ENCODE measurements at regions not wholly inside any gene's neighbourhood (a gene's known extent, or its start where the extent isn't known, plus 50 kb on each side); places are given as distances from the start of the nearest gene placed in this dataset.

DNA sequence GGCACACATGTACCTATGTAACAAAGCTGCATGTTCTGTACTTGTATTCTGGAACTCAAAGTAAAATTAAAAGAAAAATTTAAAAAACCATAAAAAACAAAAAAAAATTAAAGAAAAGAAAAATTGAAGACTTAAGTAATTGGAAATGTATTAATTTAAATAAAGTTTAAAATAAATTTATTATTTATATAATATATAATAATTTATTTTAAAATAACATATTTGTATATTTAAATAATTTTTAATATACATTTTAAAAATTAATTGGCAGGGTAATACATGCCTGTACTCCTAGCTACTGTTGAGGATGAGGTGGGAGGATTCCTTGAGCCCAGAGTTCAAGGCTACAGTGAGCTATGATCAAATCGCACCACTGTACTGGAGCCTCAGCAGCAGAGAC is 1830.6 kb upstream of the CELF4 start:
- no peak for DNase-seq (ENCODE audit: low read depth)
- no peak for TF ChIP-seq POLR2A (IDR thresholded peaks at IDR 0.05; ENCODE audit: extremely low read depth, insufficient read length)
- TF ChIP-seq MYC (IDR thresholded peaks at IDR 0.05; ENCODE audit: low read depth, low read length): no peak
- TF ChIP-seq, protein P1, sequence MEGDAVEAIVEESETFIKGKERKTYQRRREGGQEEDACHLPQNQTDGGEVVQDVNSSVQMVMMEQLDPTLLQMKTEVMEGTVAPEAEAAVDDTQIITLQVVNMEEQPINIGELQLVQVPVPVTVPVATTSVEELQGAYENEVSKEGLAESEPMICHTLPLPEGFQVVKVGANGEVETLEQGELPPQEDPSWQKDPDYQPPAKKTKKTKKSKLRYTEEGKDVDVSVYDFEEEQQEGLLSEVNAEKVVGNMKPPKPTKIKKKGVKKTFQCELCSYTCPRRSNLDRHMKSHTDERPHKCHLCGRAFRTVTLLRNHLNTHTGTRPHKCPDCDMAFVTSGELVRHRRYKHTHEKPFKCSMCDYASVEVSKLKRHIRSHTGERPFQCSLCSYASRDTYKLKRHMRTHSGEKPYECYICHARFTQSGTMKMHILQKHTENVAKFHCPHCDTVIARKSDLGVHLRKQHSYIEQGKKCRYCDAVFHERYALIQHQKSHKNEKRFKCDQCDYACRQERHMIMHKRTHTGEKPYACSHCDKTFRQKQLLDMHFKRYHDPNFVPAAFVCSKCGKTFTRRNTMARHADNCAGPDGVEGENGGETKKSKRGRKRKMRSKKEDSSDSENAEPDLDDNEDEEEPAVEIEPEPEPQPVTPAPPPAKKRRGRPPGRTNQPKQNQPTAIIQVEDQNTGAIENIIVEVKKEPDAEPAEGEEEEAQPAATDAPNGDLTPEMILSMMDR (IDR thresholded peaks at IDR 0.05; ENCODE audit: low read depth, low read length): no peak
- TF ChIP-seq, protein P2, sequence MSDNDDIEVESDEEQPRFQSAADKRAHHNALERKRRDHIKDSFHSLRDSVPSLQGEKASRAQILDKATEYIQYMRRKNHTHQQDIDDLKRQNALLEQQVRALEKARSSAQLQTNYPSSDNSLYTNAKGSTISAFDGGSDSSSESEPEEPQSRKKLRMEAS (IDR thresholded peaks at IDR 0.05; ENCODE audit: low read depth, low read length): no peak
- no peak overlapping the region for H3K4me3 ChIP-seq (ENCODE audit: low read depth, low read length)

DNA sequence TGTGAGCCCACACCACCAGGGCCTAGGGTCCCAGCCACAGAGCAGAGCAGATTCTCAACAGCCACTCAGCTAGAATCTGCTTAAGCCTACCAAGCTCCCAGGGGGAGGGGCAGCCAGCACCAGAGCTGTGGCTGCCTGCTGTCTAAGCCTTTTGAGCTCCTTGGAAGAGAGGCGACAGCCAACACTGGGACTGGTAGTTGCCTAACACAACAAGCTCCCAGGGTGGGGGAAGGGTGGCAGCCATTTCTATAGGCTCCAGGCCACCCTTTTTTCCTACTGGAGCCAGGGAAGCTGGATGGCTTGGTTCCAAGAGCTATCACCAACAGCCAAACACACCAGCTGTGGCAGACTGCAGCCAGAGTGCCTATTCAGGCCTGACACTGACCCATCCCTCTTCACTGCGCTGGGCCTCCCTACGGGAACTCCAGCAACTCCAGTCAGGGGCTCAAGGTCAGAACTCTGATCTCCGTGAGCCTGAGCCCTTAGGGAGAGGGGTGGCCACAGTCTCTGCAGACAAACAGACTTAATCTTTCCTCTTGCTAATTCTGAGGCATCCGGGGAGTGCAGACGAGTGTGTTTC is 1824.3 kb upstream of the CELF4 start:
- H3K4me3 ChIP-seq (ENCODE audit: low read depth, low read length): no peak overlapping the region
- DNase-seq (ENCODE audit: low read depth): no peak
- no peak for TF ChIP-seq MYC (IDR thresholded peaks at IDR 0.05; ENCODE audit: low read depth, low read length)
- TF ChIP-seq, protein P1 (IDR thresholded peaks at IDR 0.05; ENCODE audit: low read depth, low read length): no peak
- TF ChIP-seq, protein P2 (IDR thresholded peaks at IDR 0.05; ENCODE audit: low read depth, low read length): no peak
- no peak for TF ChIP-seq POLR2A (IDR thresholded peaks at IDR 0.05; ENCODE audit: extremely low read depth, insufficient read length)

DNA sequence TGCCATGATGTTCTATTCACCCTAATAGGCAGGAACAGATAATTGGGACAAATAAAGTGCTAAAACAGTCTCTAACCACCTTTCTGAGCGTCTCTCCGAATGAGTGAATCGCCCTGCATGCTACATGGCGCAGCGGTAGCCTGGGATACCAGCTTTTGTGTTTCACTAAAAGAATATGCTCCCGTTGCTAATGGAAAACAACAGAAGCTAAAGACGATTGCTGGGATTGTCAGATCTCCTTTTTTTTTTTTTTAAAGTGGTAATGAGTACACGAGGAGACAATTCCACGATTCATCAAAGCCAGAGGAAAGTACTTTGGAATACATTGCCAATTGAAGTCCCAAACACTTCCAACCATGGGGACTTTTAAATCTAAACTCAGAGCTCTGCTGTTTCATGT is 1815.3 kb upstream of the CELF4 start:
- TF ChIP-seq, protein P1 (IDR thresholded peaks at IDR 0.05; ENCODE audit: low read depth, low read length): no peak
- TF ChIP-seq POLR2A (IDR thresholded peaks at IDR 0.05; ENCODE audit: extremely low read depth, insufficient read length) (no peak), MYC (IDR thresholded peaks at IDR 0.05; ENCODE audit: low read depth, low read length) (no peak)
- TF ChIP-seq, protein P2 (IDR thresholded peaks at IDR 0.05; ENCODE audit: low read depth, low read length): no peak
- no peak for DNase-seq (ENCODE audit: low read depth)
- H3K4me3 ChIP-seq (ENCODE audit: low read depth, low read length): no peak overlapping the region

DNA sequence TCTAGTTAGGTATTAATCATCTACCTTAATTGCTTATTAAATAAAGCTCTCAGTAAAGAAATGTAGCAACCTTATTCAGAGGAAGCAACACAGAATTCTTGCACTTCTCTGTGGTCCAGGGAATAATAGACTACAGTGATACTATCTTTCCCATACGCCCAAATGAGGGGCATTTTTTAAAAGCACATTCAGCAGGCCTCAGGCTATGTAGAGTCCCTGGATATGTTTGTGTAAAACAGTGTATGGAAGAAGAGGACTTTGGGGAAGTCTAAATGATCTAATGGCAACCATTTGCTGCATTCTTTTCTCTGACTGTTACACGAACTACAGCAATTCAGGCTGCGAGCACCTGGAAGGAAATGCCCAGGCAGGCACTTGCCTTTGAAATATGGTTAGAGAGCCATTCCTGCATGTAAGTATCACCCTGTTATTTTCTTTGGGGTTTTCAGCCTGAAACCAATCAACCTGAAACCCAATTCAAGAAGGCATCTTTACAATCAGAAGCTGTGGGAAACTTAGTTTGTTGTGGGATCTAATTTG is 1814.7 kb upstream of the CELF4 start:
- no peak for TF ChIP-seq MYC (IDR thresholded peaks at IDR 0.05; ENCODE audit: low read depth, low read length)
- TF ChIP-seq, protein P1 (IDR thresholded peaks at IDR 0.05; ENCODE audit: low read depth, low read length): no peak
- TF ChIP-seq POLR2A (IDR thresholded peaks at IDR 0.05; ENCODE audit: extremely low read depth, insufficient read length): no peak
- H3K4me3 ChIP-seq (ENCODE audit: low read depth, low read length): no peak overlapping the region
- DNase-seq (ENCODE audit: low read depth): no peak

DNA sequence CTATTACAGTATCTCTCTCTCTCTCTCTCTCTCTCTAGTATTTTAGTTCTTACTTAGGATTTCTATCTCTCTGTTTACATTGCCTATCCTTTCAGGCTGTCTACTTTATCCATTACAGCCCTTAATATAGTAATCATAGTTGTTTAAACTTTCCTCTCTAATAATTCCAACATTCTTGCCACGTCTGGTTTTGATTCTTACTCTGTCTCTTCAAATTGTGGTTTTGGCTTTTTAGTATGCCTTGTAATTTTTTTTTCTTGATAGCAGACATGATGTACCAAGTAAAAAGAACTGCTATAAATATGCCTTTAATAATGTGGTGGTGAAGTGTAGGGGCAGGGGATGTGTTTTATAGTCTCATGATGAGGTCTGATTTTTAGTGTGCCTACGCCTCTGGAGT is 1809.5 kb upstream of the CELF4 start:
- H3K4me3 ChIP-seq (ENCODE audit: low read depth, low read length): no peak overlapping the region
- TF ChIP-seq POLR2A (IDR thresholded peaks at IDR 0.05; ENCODE audit: extremely low read depth, insufficient read length): no peak
- TF ChIP-seq, protein P2 (IDR thresholded peaks at IDR 0.05; ENCODE audit: low read depth, low read length): no peak
- TF ChIP-seq, protein P1 (IDR thresholded peaks at IDR 0.05; ENCODE audit: low read depth, low read length): no peak
- TF ChIP-seq MYC (IDR thresholded peaks at IDR 0.05; ENCODE audit: low read depth, low read length): no peak
- no peak for DNase-seq (ENCODE audit: low read depth)
